ENCODE measurements at regions not wholly inside any gene's neighbourhood (a gene's known extent, or its start where the extent isn't known, plus 50 kb on each side); places are given as distances from the start of the nearest gene placed in this dataset.

GRCh38 chr21:35664683-35665082 lies 395.6 kb downstream of the SETD4 start:
- H3K9me3 ChIP-seq (replicated peaks; ENCODE audit: insufficient read depth, low read length) = no peaks in the 10 kb centered on the region
- TF ChIP-seq CTCF (IDR thresholded peaks at IDR 0.05; ENCODE audit: low read length) = no peak
- no peak for TF ChIP-seq EZH2phosphoT487 (IDR thresholded peaks at IDR 0.05; ENCODE audit: low read length)
- no peak for TF ChIP-seq EZH2 (optimal IDR thresholded peaks at IDR 0.05; ENCODE audit: low read depth, low read length)
- H3K4me1 ChIP-seq (ENCODE audit: low read length) = no peaks in the 10 kb centered on the region
- no peaks in the 10 kb centered on the region for H3F3A ChIP-seq (ENCODE audit: insufficient read depth, low read length)
- H3K27me3 ChIP-seq (replicated peaks; ENCODE audit: insufficient read depth, low read length) = no peaks in the 10 kb centered on the region
- no peaks in the 10 kb centered on the region for H3K79me2 ChIP-seq (ENCODE audit: low read length)
- no peaks in the 10 kb centered on the region for H4K20me1 ChIP-seq (ENCODE audit: insufficient read depth, low read length)
- H2AFZ ChIP-seq (ENCODE audit: low read length) = no peak overlapping the region
- DNase-seq = no peak
- H3K36me3 ChIP-seq (replicated peaks; ENCODE audit: insufficient read depth, low read length) = no peaks in the 10 kb centered on the region
- no peaks in the 10 kb centered on the region for H3K9me2 ChIP-seq (replicated peaks; ENCODE audit: insufficient read depth, low read length)
- H3K9ac ChIP-seq (ENCODE audit: low read length) = no peak overlapping the region
- no peak overlapping the region for H3K4me2 ChIP-seq (ENCODE audit: low read depth, low read length)
- no peak overlapping the region for H3K27ac ChIP-seq (ENCODE audit: low read length)
- no peak overlapping the region for H3K4me3 ChIP-seq (ENCODE audit: low read length)

- Histone ChIP-seq H3F3A (ENCODE audit: insufficient read depth, low read length) (no peaks in the 10 kb centered on the region), H2AFZ (ENCODE audit: low read length) (no peak overlapping the region)
Observed at GRCh38 chr21:35663856-35664606, 396.3 kb downstream of the SETD4 start.

GRCh38 chr21:35658242-35658641 lies 402.1 kb downstream of the SETD4 start:
- no peak for TF ChIP-seq EZH2 (optimal IDR thresholded peaks at IDR 0.05; ENCODE audit: low read depth, low read length)
- Histone ChIP-seq H3K27ac (ENCODE audit: low read length) (no peak overlapping the region), H3K79me2 (ENCODE audit: low read length) (no peaks in the 10 kb centered on the region), H3F3A (ENCODE audit: insufficient read depth, low read length) (no peaks in the 10 kb centered on the region), H3K4me3 (ENCODE audit: low read length) (no peak overlapping the region), H4K20me1 (ENCODE audit: insufficient read depth, low read length) (no peaks in the 10 kb centered on the region), H2AFZ (ENCODE audit: low read length) (no peak overlapping the region), H3K9ac (ENCODE audit: low read length) (no peak overlapping the region), H3K4me2 (ENCODE audit: low read depth, low read length) (no peak overlapping the region), H3K9me3 (replicated peaks; ENCODE audit: insufficient read depth, low read length) (no peaks in the 10 kb centered on the region), H3K27me3 (replicated peaks; ENCODE audit: insufficient read depth, low read length) (no peaks in the 10 kb centered on the region), H3K36me3 (replicated peaks; ENCODE audit: insufficient read depth, low read length) (no peaks in the 10 kb centered on the region), H3K9me2 (replicated peaks; ENCODE audit: insufficient read depth, low read length) (no peaks in the 10 kb centered on the region), H3K4me1 (ENCODE audit: low read length) (no peaks in the 10 kb centered on the region)
- no peak for DNase-seq

More at GRCh38 chr21:35663856-35664606, 396.3 kb downstream of the SETD4 start:
- no peak overlapping the region for H3K9ac ChIP-seq (ENCODE audit: low read length)
- no peak overlapping the region for H3K27ac ChIP-seq (ENCODE audit: low read length)
- no peak overlapping the region for H3K4me2 ChIP-seq (ENCODE audit: low read depth, low read length)
- TF ChIP-seq EZH2phosphoT487 (IDR thresholded peaks at IDR 0.05; ENCODE audit: low read length) = no peak
- no peak for TF ChIP-seq EZH2 (optimal IDR thresholded peaks at IDR 0.05; ENCODE audit: low read depth, low read length)
- TF ChIP-seq CTCF (IDR thresholded peaks at IDR 0.05; ENCODE audit: low read length) = no peak
- no peaks in the 10 kb centered on the region for H3K27me3 ChIP-seq (replicated peaks; ENCODE audit: insufficient read depth, low read length)
- H3K79me2 ChIP-seq (ENCODE audit: low read length) = no peaks in the 10 kb centered on the region
- H3K4me3 ChIP-seq (ENCODE audit: low read length) = no peak overlapping the region
- DNase-seq = no peak
- H3K9me2 ChIP-seq (replicated peaks; ENCODE audit: insufficient read depth, low read length) = no peaks in the 10 kb centered on the region
- H3K36me3 ChIP-seq (replicated peaks; ENCODE audit: insufficient read depth, low read length) = no peaks in the 10 kb centered on the region
- no peaks in the 10 kb centered on the region for H3K4me1 ChIP-seq (ENCODE audit: low read length)
- H3K9me3 ChIP-seq (replicated peaks; ENCODE audit: insufficient read depth, low read length) = no peaks in the 10 kb centered on the region
- no peaks in the 10 kb centered on the region for H4K20me1 ChIP-seq (ENCODE audit: insufficient read depth, low read length)

- Histone ChIP-seq H3K9me2 (replicated peaks; ENCODE audit: insufficient read depth, low read length) (no peaks in the 10 kb centered on the region), H3K4me1 (ENCODE audit: low read length) (no peaks in the 10 kb centered on the region), H2AFZ (ENCODE audit: low read length) (no peak overlapping the region), H3K4me2 (ENCODE audit: low read depth, low read length) (no peak overlapping the region), H3K9ac (ENCODE audit: low read length) (no peak overlapping the region), H3K27me3 (replicated peaks; ENCODE audit: insufficient read depth, low read length) (no peaks in the 10 kb centered on the region), H3F3A (ENCODE audit: insufficient read depth, low read length) (no peaks in the 10 kb centered on the region), H3K27ac (ENCODE audit: low read length) (no peak overlapping the region), H3K9me3 (replicated peaks; ENCODE audit: insufficient read depth, low read length) (no peaks in the 10 kb centered on the region), H4K20me1 (ENCODE audit: insufficient read depth, low read length) (no peaks in the 10 kb centered on the region), H3K79me2 (ENCODE audit: low read length) (no peaks in the 10 kb centered on the region), H3K36me3 (replicated peaks; ENCODE audit: insufficient read depth, low read length) (no peaks in the 10 kb centered on the region), H3K4me3 (ENCODE audit: low read length) (no peak overlapping the region)
- no peak for DNase-seq
- TF ChIP-seq EZH2phosphoT487 (IDR thresholded peaks at IDR 0.05; ENCODE audit: low read length) (no peak), EZH2 (optimal IDR thresholded peaks at IDR 0.05; ENCODE audit: low read depth, low read length) (no peak), CTCF (IDR thresholded peaks at IDR 0.05; ENCODE audit: low read length) (peak; percentile 28; the same call in 1 of the 2 replicates)
Observed at GRCh38 chr21:35652872-35653271, 407.5 kb downstream of the SETD4 start.
